IMR-90 (cell line): ENCODE measurements at regions not wholly inside any gene's neighbourhood (a gene's known extent, or its start where the extent isn't known, plus 50 kb on each side); places are given as distances from the start of the nearest gene placed in this dataset.

Source experiments
- CTCF ChIP-seq: conservative IDR thresholded peaks from 2 replicates; pipeline ENCODE4 v1.5.1; 2012; ENCODE audit warnings: mild to moderate bottlenecking, low read depth, low read length, improper control_type of control experiment
- MAFK ChIP-seq: IDR thresholded peaks from 2 replicates; pipeline ENCODE4 v1.6.1; 2012; ENCODE audit warnings: low read depth, low read length, improper control_type of control experiment

- TF ChIP-seq CTCF (no peak), MAFK (no peak)
Observed at GRCh38 chr13:36536546-36536945, 104.3 kb downstream of the CCNA1 start.
